C4-2B (cell line): ENCODE measurements at regions not wholly inside any gene's neighbourhood (a gene's known extent, or its start where the extent isn't known, plus 50 kb on each side); places are given as distances from the start of the nearest gene placed in this dataset.

Source experiments
- CTCF ChIP-seq: fragments of 450-650 bp; conservative IDR thresholded peaks from 2 replicates; pipeline ENCODE4 v1.5.1; 2017; ENCODE audit warnings: mild to moderate bottlenecking
- ZFX ChIP-seq: fragments of 450-650 bp; IDR thresholded peaks from 2 replicates; pipeline ENCODE4 v1.6.1; 2017

DNA sequence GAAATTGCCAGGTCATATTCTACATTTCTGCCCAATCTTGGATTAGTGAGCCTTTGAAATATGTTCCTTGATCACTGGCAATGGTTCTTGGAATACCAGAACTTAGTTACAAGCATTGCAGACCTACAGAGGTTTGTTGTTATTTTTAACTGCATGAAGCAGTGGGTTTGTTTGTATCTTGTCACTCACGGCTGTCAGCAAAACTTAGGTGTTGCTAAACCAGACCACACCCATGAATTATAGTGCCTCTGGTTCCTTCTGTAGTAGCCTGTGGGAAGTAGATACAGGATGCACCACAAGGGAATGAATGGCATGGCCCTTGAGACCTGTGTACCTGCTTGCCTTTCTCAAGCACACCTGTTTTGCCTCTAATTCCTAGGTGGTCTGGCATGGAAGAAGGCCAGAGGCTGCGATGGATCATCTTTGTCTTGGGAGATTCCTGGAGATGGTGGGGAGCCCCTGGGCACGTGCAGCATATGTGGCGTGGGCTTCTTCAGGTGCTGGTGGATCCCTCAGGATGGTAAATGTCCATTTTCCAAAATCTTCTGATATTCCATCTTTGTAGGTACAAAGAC lies 138.8 kb downstream of the SNRPN start:
- no peak for TF ChIP-seq CTCF
- no peak for TF ChIP-seq ZFX
